ENCODE measurements at regions not wholly inside any gene's neighbourhood (a gene's known extent, or its start where the extent isn't known, plus 50 kb on each side); places are given as distances from the start of the nearest gene placed in this dataset.

GRCh38 chr7:47724335-47724982, 142.5 kb upstream of the TNS3 start:
- no peak for DNase-seq

- DNase-seq, result no peak
These were observed 140.2 kb upstream of the TNS3 start for GRCh38 chr7:47722126-47722525.

GRCh38 chr7:47721670-47722069, 139.8 kb upstream of the TNS3 start:
- no peak for DNase-seq

- DNase-seq, result no peak
These were observed 139.0 kb upstream of the TNS3 start for GRCh38 chr7:47720907-47721244.

GRCh38 chr7:47720141-47720906, 138.4 kb upstream of the TNS3 start:
- DNase-seq, result no peak

GRCh38 chr7:47719675-47720074, 137.8 kb upstream of the TNS3 start:
- no peak for DNase-seq

GRCh38 chr7:47715631-47716068, 133.7 kb upstream of the TNS3 start:
- no peak for DNase-seq

GRCh38 chr7:47714669-47715607, 133.0 kb upstream of the TNS3 start:
- DNase-seq, result no peak

GRCh38 chr7:47713595-47713994, 131.7 kb upstream of the TNS3 start:
- DNase-seq, result no peak

GRCh38 chr7:47712416-47712815, 130.5 kb upstream of the TNS3 start:
- DNase-seq, result no peak

- DNase-seq, result no peak
These were observed 129.9 kb upstream of the TNS3 start for GRCh38 chr7:47711776-47712175.

- DNase-seq, result no peak
These were observed 128.5 kb upstream of the TNS3 start for GRCh38 chr7:47710201-47710935.

GRCh38 chr7:47709451-47709850, 127.5 kb upstream of the TNS3 start:
- no peak for DNase-seq

GRCh38 chr7:47709051-47709450, 127.1 kb upstream of the TNS3 start:
- no peak for DNase-seq

GRCh38 chr7:47707583-47707982, 125.7 kb upstream of the TNS3 start:
- no peak for DNase-seq

- no peak for DNase-seq
These were observed 123.0 kb upstream of the TNS3 start for GRCh38 chr7:47704936-47705335.

- DNase-seq, result no peak
These were observed 120.2 kb upstream of the TNS3 start for GRCh38 chr7:47702080-47702479.

GRCh38 chr7:47698386-47698785, 116.5 kb upstream of the TNS3 start:
- no peak for DNase-seq

GRCh38 chr7:47697543-47697942, 115.6 kb upstream of the TNS3 start:
- DNase-seq, result no peak

GRCh38 chr7:47696152-47696710, 114.3 kb upstream of the TNS3 start:
- no peak for DNase-seq

GRCh38 chr7:47693216-47693615, 111.3 kb upstream of the TNS3 start:
- no peak for DNase-seq

- no peak for DNase-seq
These were observed 110.1 kb upstream of the TNS3 start for GRCh38 chr7:47691988-47692387.

Data from CD4-positive, alpha-beta T cell treated with Interleukin-17A for 4 hours (primary cell).